G401 (cell line): ENCODE measurements at regions not wholly inside any gene's neighbourhood (a gene's known extent, or its start where the extent isn't known, plus 50 kb on each side); places are given as distances from the start of the nearest gene placed in this dataset.

Experiments used
- DNase-seq: peaks from one replicate; pipeline ENCODE4 v3.0.0-alpha.2; 2015; ENCODE audit warnings: low spot score
- in situ Hi-C: cut with HindIII; loops from 2 replicates; pipeline ENCODE4 v1.10.0; 2016; ENCODE audit warnings: low sequenced_read_pairs, mixed read lengths

GRCh38 chr5:8884029-8884428, 661.8 kb downstream of the SEMA5A start:
- DNase-seq: no peak
- in situ Hi-C loops: no loop called here

GRCh38 chr5:8892926-8893325, 652.9 kb downstream of the SEMA5A start:
- in situ Hi-C loops: no loop called here
- DNase-seq: no peak

GRCh38 chr5:8894031-8894430, 651.8 kb downstream of the SEMA5A start:
- in situ Hi-C loops: no loop called here

GRCh38 chr5:8895062-8895461, 650.8 kb downstream of the SEMA5A start:
- in situ Hi-C loops: no loop called here
- no peak for DNase-seq

More at GRCh38 chr5:8894031-8894430, 651.8 kb downstream of the SEMA5A start:
- DNase-seq: no peak

GRCh38 chr5:8895599-8895998, 650.3 kb downstream of the SEMA5A start:
- in situ Hi-C loops: no loop called here
- no peak for DNase-seq

GRCh38 chr5:8897316-8897715, 648.6 kb downstream of the SEMA5A start:
- peak; percentile 59 for DNase-seq
- in situ Hi-C loops: no loop called here

- DNase-seq: no peak
- in situ Hi-C loops: no loop called here
These were observed 640.9 kb downstream of the SEMA5A start for GRCh38 chr5:8905021-8905420.

GRCh38 chr5:8906303-8906967, 639.4 kb downstream of the SEMA5A start:
- DNase-seq: no peak
- in situ Hi-C loops: no loop called here

GRCh38 chr5:8907168-8907868, 638.6 kb downstream of the SEMA5A start:
- in situ Hi-C loops: no loop called here
- no peak for DNase-seq

- no peak for DNase-seq
- in situ Hi-C loops: no loop called here
These were observed 637.7 kb downstream of the SEMA5A start for GRCh38 chr5:8908055-8908683.

- in situ Hi-C loops: no loop called here
- DNase-seq: no peak
These were observed 633.8 kb downstream of the SEMA5A start for GRCh38 chr5:8912106-8912505.

GRCh38 chr5:8913522-8913921, 632.4 kb downstream of the SEMA5A start:
- in situ Hi-C loops: no loop called here

GRCh38 chr5:8919096-8919495, 626.8 kb downstream of the SEMA5A start:
- no peak for DNase-seq
- in situ Hi-C loops: no loop called here

More at GRCh38 chr5:8913522-8913921, 632.4 kb downstream of the SEMA5A start:
- no peak for DNase-seq

- no peak for DNase-seq
- in situ Hi-C loops: no loop called here
These were observed 622.3 kb downstream of the SEMA5A start for GRCh38 chr5:8923526-8923925.

GRCh38 chr5:8924054-8924793, 621.7 kb downstream of the SEMA5A start:
- DNase-seq: no peak
- in situ Hi-C loops: no loop called here

GRCh38 chr5:8930021-8930420, 615.9 kb downstream of the SEMA5A start:
- DNase-seq: no peak
- in situ Hi-C loops: no loop called here

- DNase-seq: no peak
- in situ Hi-C loops: no loop called here
These were observed 611.4 kb downstream of the SEMA5A start for GRCh38 chr5:8934455-8934854.

GRCh38 chr5:8940934-8941333, 604.9 kb downstream of the SEMA5A start:
- no peak for DNase-seq
- in situ Hi-C loops: no loop called here

GRCh38 chr5:8943301-8943700, 602.6 kb downstream of the SEMA5A start:
- no peak for DNase-seq
- in situ Hi-C loops: no loop called here

GRCh38 chr5:8944005-8944404, 601.9 kb downstream of the SEMA5A start:
- no peak for DNase-seq
- in situ Hi-C loops: no loop called here
